ENCODE measurements at regions not wholly inside any gene's neighbourhood (a gene's known extent, or its start where the extent isn't known, plus 50 kb on each side); places are given as distances from the start of the nearest gene placed in this dataset.
"Not testable (repeated sequence)": the region's sequence is repeated elsewhere in the genome, so short reads cannot be mapped to it uniquely, and the experiment has no call there.

DNA sequence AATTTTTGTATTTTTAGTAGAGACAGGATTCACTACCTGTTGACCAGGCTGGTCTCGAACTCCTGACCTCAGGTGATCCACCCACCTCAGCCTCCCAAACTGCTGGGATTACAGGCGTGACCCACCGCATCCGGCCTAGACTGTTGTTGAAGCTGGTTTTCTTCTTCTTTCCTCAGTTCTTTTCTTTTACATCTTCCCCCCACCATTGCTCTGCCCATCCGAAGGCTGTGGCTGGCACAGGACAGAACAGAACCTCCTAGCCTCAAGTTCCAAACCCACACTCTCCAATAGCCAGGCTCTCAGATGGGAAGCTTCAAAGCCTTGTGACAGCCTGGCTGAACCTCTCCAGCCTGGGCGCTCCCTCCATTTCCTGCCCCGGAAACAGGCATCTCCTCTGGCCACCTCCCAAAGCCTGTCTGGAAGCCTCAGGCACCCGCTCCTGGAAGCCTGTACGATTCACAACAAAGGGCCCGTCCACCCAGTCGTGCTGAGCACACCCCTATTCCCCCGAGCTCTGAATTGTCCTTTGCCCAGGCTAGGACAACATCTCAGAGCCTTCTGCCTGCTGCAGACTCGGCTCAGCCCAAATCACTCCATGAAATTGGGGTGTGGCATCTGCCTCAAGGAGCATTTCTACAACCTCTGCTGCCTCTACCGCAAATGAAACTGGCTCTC, 138.1 kb upstream of the C1QTNF3 start:
- TF ChIP-seq RFX5 (IDR thresholded peaks at IDR 0.05; ENCODE audit: low read depth, low read length); ADNP (tag; IDR thresholded peaks at IDR 0.05); KDM1A (IDR thresholded peaks at IDR 0.05): not testable (repeated sequence)
- TF ChIP-seq, protein P1, sequence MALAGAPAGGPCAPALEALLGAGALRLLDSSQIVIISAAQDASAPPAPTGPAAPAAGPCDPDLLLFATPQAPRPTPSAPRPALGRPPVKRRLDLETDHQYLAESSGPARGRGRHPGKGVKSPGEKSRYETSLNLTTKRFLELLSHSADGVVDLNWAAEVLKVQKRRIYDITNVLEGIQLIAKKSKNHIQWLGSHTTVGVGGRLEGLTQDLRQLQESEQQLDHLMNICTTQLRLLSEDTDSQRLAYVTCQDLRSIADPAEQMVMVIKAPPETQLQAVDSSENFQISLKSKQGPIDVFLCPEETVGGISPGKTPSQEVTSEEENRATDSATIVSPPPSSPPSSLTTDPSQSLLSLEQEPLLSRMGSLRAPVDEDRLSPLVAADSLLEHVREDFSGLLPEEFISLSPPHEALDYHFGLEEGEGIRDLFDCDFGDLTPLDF (CRISPR knock-in tag; IDR thresholded peaks at IDR 0.05), result not testable (repeated sequence)

Data from K562 (cell line).